HepG2 (cell line): ENCODE measurements at regions not wholly inside any gene's neighbourhood (a gene's known extent, or its start where the extent isn't known, plus 50 kb on each side); places are given as distances from the start of the nearest gene placed in this dataset.

Experiments
- ATAC-seq: fragments of 200-7000 bp; cut with Tn5 transposase; 3 replicates; pipeline ENCODE4 v1.9.1; 2020; ENCODE audit warnings: mild to moderate bottlenecking, moderate library complexity
- BruUV-seq: library from RNA; stranded (reverse); fragments of 400-500 nt; replicated peaks from 2 replicates; lab custom pipeline; 2021; lab: Mats Ljungman, UMichigan
- CTCF ChIA-PET: fragments of 300-600 bp; formaldehyde crosslinking; extraction: SDS; loops from one replicate; lab custom pipeline; 2021; ENCODE audit warnings: low total read pairs, inconsistent platforms, low intra/inter-chr PET ratio; lab: Yijun Ruan, JAX
- POLR2A ChIA-PET: fragments of 350-600 bp; sonication (Branson Sonifier 250); formaldehyde crosslinking; loops from one replicate; lab custom pipeline; 2020; ENCODE audit warnings: antibody characterized with exemption, inconsistent platforms; lab: Yijun Ruan, JAX
- DNase-seq: peaks from one replicate; pipeline ENCODE4 v3.0.0-alpha.2; 2015; ENCODE audit warnings: low spot score
- FAIRE-seq: peaks from 3 replicates; lab custom pipeline; 2011; peaks lifted over from hg19 to GRCh38; lab: Jason Lieb, UNC
- H2AFZ ChIP-seq: one replicate; pipeline ENCODE4 v1.6.1; 2011; ENCODE audit warnings: low read length, inconsistent platforms
- H3K27ac ChIP-seq: fragments of 300-600 bp; 3 replicates; pipeline ENCODE4 v1.8.0; 2011; ENCODE audit warnings: mixed run types, mild to moderate bottlenecking, mixed read lengths, low read length, inconsistent platforms; ENCODE audit not compliant: insufficient read depth; ENCODE audit errors: extremely low read length
- H3K27me3 ChIP-seq, 2 experiments: fragments of 200-600 bp in 1 of 2; 2 replicates in 1 of 2; 3 replicates in 1 of 2; pipeline versions ENCODE4 v1.6.0 to v1.8.0; 2011; ENCODE audit warnings: low read length in 2 of 2, mild to moderate bottlenecking in 2 of 2, moderate library complexity in 2 of 2, inconsistent platforms in 1 of 2; ENCODE audit not compliant: insufficient read depth in 2 of 2, control insufficient read depth in 1 of 2
- H3K36me3 ChIP-seq, 2 experiments: fragments of 200-600 bp in 1 of 2; replicated peaks in 1 of 2; 2 replicates in 1 of 2; 3 replicates in 1 of 2; pipeline versions ENCODE4 v1.5.1 to v1.8.0; 2011; ENCODE audit warnings: low read length in 2 of 2, inconsistent platforms in 1 of 2; ENCODE audit not compliant: insufficient read depth in 2 of 2, control insufficient read depth in 1 of 2
- H3K4me1 ChIP-seq: 2 replicates; pipeline ENCODE4 v1.5.1; 2012; ENCODE audit warnings: low read length, inconsistent platforms; ENCODE audit not compliant: insufficient read depth
- H3K4me2 ChIP-seq: 2 replicates; pipeline ENCODE4 v1.6.0; 2011; ENCODE audit warnings: low read depth, low read length, inconsistent platforms
- H3K4me3 ChIP-seq, 3 experiments: fragments of 200-600 bp in 1 of 3; sonication (generic), shearing (Covaris generic) in 1 of 3; replicated peaks in 1 of 3; 2 replicates each; pipeline ENCODE4 v1.5.1; 2011 to 2016; ENCODE audit warnings: low read length in 3 of 3, inconsistent platforms in 2 of 3, low read depth in 2 of 3, mild to moderate bottlenecking in 2 of 3, control low read depth in 1 of 3, mixed read lengths in 1 of 3; ENCODE audit not compliant: insufficient read depth in 1 of 3
- H3K79me2 ChIP-seq: one replicate; pipeline ENCODE4 v1.6.1; 2011; ENCODE audit warnings: low read length, inconsistent platforms; ENCODE audit not compliant: insufficient read depth
- H3K9ac ChIP-seq: 2 replicates; pipeline ENCODE4 v1.6.0; 2011; ENCODE audit warnings: mild to moderate bottlenecking, low read depth, low read length, inconsistent platforms; ENCODE audit not compliant: insufficient read depth
- H3K9me3 ChIP-seq: 2 replicates; pipeline ENCODE4 v1.5.1; 2012; ENCODE audit warnings: mild to moderate bottlenecking, low read length
- H4K20me1 ChIP-seq: 2 replicates; pipeline ENCODE4 v1.6.0; 2011; ENCODE audit warnings: inconsistent platforms, mild to moderate bottlenecking, low read length, moderate library complexity; ENCODE audit not compliant: insufficient read depth
- ATF2 ChIP-seq: sonication (generic); formaldehyde crosslinking; IDR thresholded peaks from 2 replicates; pipeline ENCODE4 v1.4.0; 2020; ENCODE audit warnings: missing genetic modification reagents
- GATA4 ChIP-seq: sonication (generic); IDR thresholded peaks from 2 replicates; pipeline ENCODE4 v1.6.1; 2016; ENCODE audit warnings: antibody characterized with exemption, low read depth, borderline replicate concordance
- GPBP1L1 ChIP-seq: sonication (generic); formaldehyde crosslinking; IDR thresholded peaks from 2 replicates; pipeline ENCODE4 v1.5.0; 2020; ENCODE audit warnings: mild to moderate bottlenecking, missing genetic modification reagents
- MAFF ChIP-seq: IDR thresholded peaks from 2 replicates; pipeline ENCODE4 v1.6.1; 2011; ENCODE audit warnings: low read depth, low read length, improper control_type of control experiment
- MAFK ChIP-seq, 2 experiments: IDR thresholded peaks in 1 of 2; conservative IDR thresholded peaks in 1 of 2; 2 replicates each; pipeline ENCODE4 v1.6.1; 2011; ENCODE audit warnings: improper control_type of control experiment in 2 of 2, low read length in 2 of 2
- MYPOP ChIP-seq: sonication (generic); formaldehyde crosslinking; IDR thresholded peaks from 2 replicates; pipeline ENCODE4 v1.8.1; 2023; ENCODE audit warnings: mild to moderate bottlenecking, moderate library complexity, missing genetic modification reagents
- NR2F2 ChIP-seq: IDR thresholded peaks from 2 replicates; pipeline ENCODE4 v1.6.1; 2012; ENCODE audit warnings: low read depth, inconsistent platforms, borderline replicate concordance
- RXRB ChIP-seq: IDR thresholded peaks from 2 replicates; pipeline ENCODE4 v1.6.1; 2016; ENCODE audit warnings: borderline replicate concordance, missing genetic modification reagents, missing compliant biosample characterization
- SALL1 ChIP-seq: sonication (generic); formaldehyde crosslinking; IDR thresholded peaks from 2 replicates; pipeline ENCODE4 v1.8.0; 2022; ENCODE audit warnings: mild to moderate bottlenecking, missing genetic modification reagents
- SOX6 ChIP-seq, 2 experiments: fragments of 450-650 bp in 1 of 2; sonication (generic) in 1 of 2; formaldehyde crosslinking in 1 of 2; IDR thresholded peaks; 2 replicates each; pipeline versions ENCODE4 v1.4.0 to v1.6.1; 2017 to 2020; ENCODE audit warnings: antibody characterized with exemption in 1 of 2, mild to moderate bottlenecking in 1 of 2, missing genetic modification reagents in 1 of 2
- THYN1 ChIP-seq: sonication (generic); formaldehyde crosslinking; IDR thresholded peaks from 2 replicates; pipeline ENCODE4 v1.8.1; 2023; ENCODE audit warnings: low read depth, mild to moderate bottlenecking, moderate library complexity, missing genetic modification reagents, borderline replicate concordance
- ZNF136 ChIP-seq: sonication (generic); formaldehyde crosslinking; IDR thresholded peaks from 2 replicates; pipeline ENCODE4 v1.8.1; 2022; ENCODE audit warnings: low read depth, mild to moderate bottlenecking, moderate library complexity, missing genetic modification reagents
- ZNF343 ChIP-seq: sonication (generic); formaldehyde crosslinking; IDR thresholded peaks from 2 replicates; pipeline ENCODE4 v1.4.0; 2020; ENCODE audit warnings: mild to moderate bottlenecking, missing genetic modification reagents
- ZNF781 ChIP-seq: sonication (generic); formaldehyde crosslinking; IDR thresholded peaks from 2 replicates; pipeline ENCODE4 v1.5.1; 2020; ENCODE audit warnings: borderline replicate concordance, mild to moderate bottlenecking, missing genetic modification reagents; ENCODE audit errors: not compliant biosample characterization
- WGBS: methylation state at CpG from one replicate; pipeline ENCODE4 v1.1.6; 2017; ENCODE audit warnings: low lambda C conversion rate; 5-methylcytosine and 5-hydroxymethylcytosine counted together
- in situ Hi-C: cut with HindIII; loops from 2 replicates; pipeline ENCODE4 v1.10.0; 2017; ENCODE audit warnings: low pct_unique_long_range_greater_than_20kb; ENCODE audit not compliant: extremely low pct_ligation_motif_present
- intact Hi-C: fragments of 100-400 bp; cut with micrococcal nuclease; formaldehyde crosslinking; loops from one replicate; pipeline ENCODE4 v1.10.0; 2022; ENCODE audit not compliant: unreplicated experiment

- TF ChIP-seq ZNF136 (CRISPR knock-in tag) (no peak), MAFK (conservative IDR thresholded peaks at IDR 0.05 in 1 of 2, IDR thresholded peaks at IDR 0.05 in 1 of 2; ENCODE audit: low read length in 2 of 2) (peak; percentile 54 to 68), MAFF (peak; percentile 58)
- Histone ChIP-seq H3K36me3 (no peaks in the 10 kb centered on the region), H3K9ac (no peak overlapping the region), H4K20me1 (no peaks in the 10 kb centered on the region), H3K79me2 (no peaks in the 10 kb centered on the region), H3K27ac (no peak overlapping the region), H3K4me2 (no peak overlapping the region), H3K4me3 (no peak overlapping the region), H3K27me3 (no peaks in the 10 kb centered on the region), H2AFZ (no peak overlapping the region), H3K4me1 (no peaks in the 10 kb centered on the region), H3K9me3 (peaks cover 8% of the 10 kb centered on the region; the same call in 1 of the 2 replicates)
- DNase-seq (no peak), FAIRE-seq (no peak), ATAC-seq (no peak)
- POLR2A ChIA-PET = no interaction called here
- BruUV-seq = no TSS peak
- intact Hi-C loops (no loop called here), in situ Hi-C loops (no loop called here)
- CTCF ChIA-PET = no interaction called here
Measured at GRCh38 chr4:84341559-84341958, 157.5 kb downstream of the NKX6-1 start.

- no peaks in the 10 kb centered on the region for H3K36me3 ChIP-seq
- BruUV-seq = no TSS peak
- H3K4me3 ChIP-seq = no peak overlapping the region
- FAIRE-seq = no peak
- no peak overlapping the region for H3K4me2 ChIP-seq
- intact Hi-C loops = no loop called here
- no peaks in the 10 kb centered on the region for H3K79me2 ChIP-seq
- ChIA-PET POLR2A (no interaction called here), CTCF (no interaction called here)
- no peaks in the 10 kb centered on the region for H3K27me3 ChIP-seq
- H3K4me1 ChIP-seq = no peaks in the 10 kb centered on the region
- H2AFZ ChIP-seq = no peak overlapping the region
- no peaks in the 10 kb centered on the region; the same call in 1 of the 2 replicates for H3K9me3 ChIP-seq
- no peak overlapping the region for H3K9ac ChIP-seq
- no peaks in the 10 kb centered on the region for H4K20me1 ChIP-seq
- no peak for ATAC-seq
- in situ Hi-C loops = no loop called here
- no peak for DNase-seq
- no peak overlapping the region for H3K27ac ChIP-seq
- WGBS = 50% methylated on average over 2 of the region's 5 CpGs
- TF ChIP-seq ZNF781 (CRISPR knock-in tag) = no peak
- TF ChIP-seq SOX6 (IDR thresholded peaks at IDR 0.05) = no peak
- no peak for TF ChIP-seq SOX6 (CRISPR knock-in tag; IDR thresholded peaks at IDR 0.05)
- TF ChIP-seq GATA4 = no peak
- TF ChIP-seq ZNF343 (CRISPR knock-in tag) = no peak
- no peak for TF ChIP-seq THYN1 (CRISPR knock-in tag)
- no peak for TF ChIP-seq MYPOP (CRISPR knock-in tag)
- TF ChIP-seq GPBP1L1 (CRISPR knock-in tag) = no peak
- no peak for TF ChIP-seq RXRB
- no peak for TF ChIP-seq ATF2 (CRISPR knock-in tag)
- TF ChIP-seq NR2F2 = no peak
- TF ChIP-seq SALL1 = no peak
Measured at GRCh38 chr4:84338367-84338766, 160.7 kb downstream of the NKX6-1 start.
